Breast epithelium (tissue), 3 donors: ENCODE measurements at regions not wholly inside any gene's neighbourhood (a gene's known extent, or its start where the extent isn't known, plus 50 kb on each side); places are given as distances from the start of the nearest gene placed in this dataset.

Experiments used
- CTCF ChIP-seq, 3 donors: fragments of 450-650 bp; IDR thresholded peaks; one replicate each; pipeline ENCODE4 v1.5.1; 2016 to 2017; ENCODE audit warnings: antibody characterized with exemption in 3 of 3, mild to moderate bottlenecking in 3 of 3, moderate library complexity in 3 of 3
- POLR2AphosphoS5 ChIP-seq, 3 donors: sonication (generic); formaldehyde crosslinking; IDR thresholded peaks; one replicate each; pipeline ENCODE4 v1.6.1; 2017; ENCODE audit warnings: antibody characterized with exemption in 3 of 3

- TF ChIP-seq CTCF (IDR thresholded peaks at IDR 0.05) (no peak), POLR2AphosphoS5 (IDR thresholded peaks at IDR 0.05) (no peak)
These were observed 219.4 kb downstream of the MAF start for GRCh38 chr16:79380995-79381602.
